Heart left ventricle (tissue), 16 donors: ENCODE measurements at regions not wholly inside any gene's neighbourhood (a gene's known extent, or its start where the extent isn't known, plus 50 kb on each side); places are given as distances from the start of the nearest gene placed in this dataset.

Source experiments
- ATAC-seq, 4 donors: fragments of 200-7000 bp; cut with Tn5 transposase; one replicate each; pipeline ENCODE4 v1.9.1; 2020 to 2022; ENCODE audit warnings: moderate library complexity in 4 of 4, mild to moderate bottlenecking in 3 of 4, moderate number of reproducible peaks in 1 of 4
- DNase-seq, 5 donors: peaks; one replicate each; pipeline ENCODE4 v3.0.0-alpha.2; 2020
- H3K27ac ChIP-seq, 12 donors: fragments of 200-600 bp; sonication (generic) in 4 of 12; one replicate each; pipeline versions ENCODE4 v1.5.0 to v1.8.0; 2016 to 2022; ENCODE audit warnings: mild to moderate bottlenecking in 2 of 12
- H3K27me3 ChIP-seq, 9 donors: fragments of 200-600 bp; sonication (generic) in 2 of 9; one replicate each; pipeline versions ENCODE4 v1.5.1 to v1.8.0; 2016 to 2022; ENCODE audit warnings: mild to moderate bottlenecking in 3 of 9
- H3K36me3 ChIP-seq, 9 donors: fragments of 200-600 bp; sonication (generic) in 2 of 9; one replicate each; pipeline versions ENCODE4 v1.5.0 to v1.8.0; 2018 to 2022; ENCODE audit warnings: mild to moderate bottlenecking in 2 of 9
- H3K4me1 ChIP-seq, 12 donors: fragments of 200-600 bp; sonication (generic) in 4 of 12; one replicate each; pipeline versions ENCODE4 v1.5.0 to v1.8.0; 2016 to 2022; ENCODE audit warnings: mild to moderate bottlenecking in 3 of 12
- H3K4me3 ChIP-seq, 12 donors: fragments of 200-600 bp; sonication (generic) in 4 of 12; one replicate each; pipeline versions ENCODE4 v1.5.0 to v1.8.0; 2017 to 2022; ENCODE audit warnings: mild to moderate bottlenecking in 9 of 12, moderate library complexity in 4 of 12
- H3K9me3 ChIP-seq, 12 donors: fragments of 200-600 bp; sonication (generic) in 4 of 12; one replicate each; pipeline versions ENCODE4 v1.5.0 to v1.8.0; 2016 to 2022; ENCODE audit warnings: mild to moderate bottlenecking in 1 of 12
- POLR2A ChIP-seq, 2 donors: fragments of 450-650 bp; IDR thresholded peaks; one replicate each; pipeline ENCODE4 v1.6.1; 2017; ENCODE audit warnings: antibody characterized with exemption in 2 of 2, mild to moderate bottlenecking in 2 of 2, moderate library complexity in 2 of 2
- WGBS, 4 donors: extraction: QIAGEN DNeasy Blood & Tissue Kit in 2 of 4; methylation state at CpG; one replicate each; pipeline versions ENCODE4 v1.1.5 to v1.1.7; 2013 to 2018; 5-methylcytosine and 5-hydroxymethylcytosine counted together
- intact Hi-C, 10 donors: fragments of 100-400 bp; cut with DNase I; formaldehyde crosslinking; loops; one replicate each; pipeline versions ENCODE4 v1.11.1 to v1.14.2; 2022
- TF ChIP-seq, protein P1 (sequence below), 12 donors: fragments of 200-600 bp; sonication (generic) in 4 of 12; IDR thresholded peaks; one replicate each; pipeline versions ENCODE4 v1.5.0 to v1.8.0; 2018 to 2022; ENCODE audit warnings: antibody characterized with exemption in 12 of 12, mild to moderate bottlenecking in 5 of 12
- donor health status: ischemic (EF 13 %, LVEDD 7.1; RV severe dilation, severe dysfunction).
- donor health status: healthy with polysubstance abuse.
- donor health status: DM: no; HTN: yes; CAD: no.
- donor health status: DM: no; HTN: no; CAD: no.
- donor health status: ischemic (EF 25% LVEDD 6.9; RV normal size, moderate dysfunction).
- donor health status: ischemic (EF 25% LVEDD 5.7; RV mildly dilated, moderate dysfunction).
- donor health status: healthy.
- donor health status: DM: yes; HTN: yes; CAD: no.
- donor health status: ischemic (EF 35%, LVEDD 5.7; RV mildly dilated, moderate dysfunction).
- donor health status: nonischemic (EF 11% LVEDD 7.7; RV severe dilation, severe dysfunction).
- donor health status: DM: yes; HTN: yes; CAD: no.
- donor health status: PGD.
- donor health status: ischemic (EF 29% LVEDD 5.4; RV normal size, mild dysfunction).
- donor health status: nonischemic (EF 23%, LVEDD 6.1; RV moderate dilation, normal function).

- H3K27ac ChIP-seq: no peak overlapping the region
- ATAC-seq: no peak
- intact Hi-C loops: no loop called here
- no peaks in the 10 kb centered on the region for H3K4me1 ChIP-seq
- TF ChIP-seq, protein P1, sequence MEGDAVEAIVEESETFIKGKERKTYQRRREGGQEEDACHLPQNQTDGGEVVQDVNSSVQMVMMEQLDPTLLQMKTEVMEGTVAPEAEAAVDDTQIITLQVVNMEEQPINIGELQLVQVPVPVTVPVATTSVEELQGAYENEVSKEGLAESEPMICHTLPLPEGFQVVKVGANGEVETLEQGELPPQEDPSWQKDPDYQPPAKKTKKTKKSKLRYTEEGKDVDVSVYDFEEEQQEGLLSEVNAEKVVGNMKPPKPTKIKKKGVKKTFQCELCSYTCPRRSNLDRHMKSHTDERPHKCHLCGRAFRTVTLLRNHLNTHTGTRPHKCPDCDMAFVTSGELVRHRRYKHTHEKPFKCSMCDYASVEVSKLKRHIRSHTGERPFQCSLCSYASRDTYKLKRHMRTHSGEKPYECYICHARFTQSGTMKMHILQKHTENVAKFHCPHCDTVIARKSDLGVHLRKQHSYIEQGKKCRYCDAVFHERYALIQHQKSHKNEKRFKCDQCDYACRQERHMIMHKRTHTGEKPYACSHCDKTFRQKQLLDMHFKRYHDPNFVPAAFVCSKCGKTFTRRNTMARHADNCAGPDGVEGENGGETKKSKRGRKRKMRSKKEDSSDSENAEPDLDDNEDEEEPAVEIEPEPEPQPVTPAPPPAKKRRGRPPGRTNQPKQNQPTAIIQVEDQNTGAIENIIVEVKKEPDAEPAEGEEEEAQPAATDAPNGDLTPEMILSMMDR (IDR thresholded peaks at IDR 0.05): no peak
- TF ChIP-seq POLR2A (IDR thresholded peaks at IDR 0.05): no peak
- no peak overlapping the region for H3K4me3 ChIP-seq
- peaks cover 0 to 11% (median 0%) of the 10 kb centered on the region in 12 donors for H3K9me3 ChIP-seq
- WGBS, 4 donors: 73 to 85% (median 82%) methylated on average over 4 of the region's 4 CpGs
- H3K27me3 ChIP-seq: no peaks in the 10 kb centered on the region
- no peaks in the 10 kb centered on the region for H3K36me3 ChIP-seq
- no peak for DNase-seq
These were observed 1109.1 kb downstream of the OTOL1 start for GRCh38 chr3:162605651-162606204.

DNA sequence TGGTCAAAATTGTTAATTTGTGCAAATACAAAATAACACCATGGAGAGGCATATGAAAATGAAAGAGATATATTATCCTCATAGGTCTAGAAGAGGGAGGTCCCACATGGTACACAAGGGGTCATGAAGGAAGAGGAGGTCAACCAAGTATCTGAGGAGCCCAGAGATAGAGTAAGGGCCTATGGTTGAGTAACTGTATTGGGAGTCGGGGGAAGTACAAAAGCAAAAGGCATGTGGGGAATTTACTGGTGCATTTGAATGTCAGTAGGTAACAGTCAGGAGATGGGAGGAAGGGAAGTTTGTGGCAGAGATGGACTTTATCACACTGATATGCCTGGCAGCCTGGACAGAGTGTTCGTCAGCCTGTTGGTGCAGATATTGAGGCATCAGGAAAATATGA, 1113.7 kb downstream of the OTOL1 start:
- H3K36me3 ChIP-seq: no peaks in the 10 kb centered on the region
- 43 to 55% (median 47%) methylated on average over 2 of the region's 2 CpGs for WGBS, 4 donors
- H3K27me3 ChIP-seq: no peaks in the 10 kb centered on the region
- no peaks in the 10 kb centered on the region for H3K4me1 ChIP-seq
- no peaks in the 10 kb centered on the region for H3K9me3 ChIP-seq
- intact Hi-C loops: no loop called here
- H3K27ac ChIP-seq: no peak overlapping the region
- TF ChIP-seq, protein P1 (IDR thresholded peaks at IDR 0.05): no peak
- TF ChIP-seq POLR2A (IDR thresholded peaks at IDR 0.05): no peak
- DNase-seq (no peak), ATAC-seq (no peak)
- no peak overlapping the region for H3K4me3 ChIP-seq

- ATAC-seq (no peak), DNase-seq (no peak)
- Histone ChIP-seq H3K27me3 (no peaks in the 10 kb centered on the region), H3K4me1 (no peaks in the 10 kb centered on the region), H3K9me3 (no peaks in the 10 kb centered on the region), H3K36me3 (no peaks in the 10 kb centered on the region), H3K4me3 (no peak overlapping the region), H3K27ac (no peak overlapping the region)
- intact Hi-C loops: no loop called here
- TF ChIP-seq, protein P1 (IDR thresholded peaks at IDR 0.05): no peak
- no peak for TF ChIP-seq POLR2A (IDR thresholded peaks at IDR 0.05)
- WGBS, 4 donors: 69 to 81% (median 72%) methylated on average over 2 of the region's 2 CpGs
These were observed 1116.4 kb downstream of the OTOL1 start for GRCh38 chr3:162612991-162613390.

DNA sequence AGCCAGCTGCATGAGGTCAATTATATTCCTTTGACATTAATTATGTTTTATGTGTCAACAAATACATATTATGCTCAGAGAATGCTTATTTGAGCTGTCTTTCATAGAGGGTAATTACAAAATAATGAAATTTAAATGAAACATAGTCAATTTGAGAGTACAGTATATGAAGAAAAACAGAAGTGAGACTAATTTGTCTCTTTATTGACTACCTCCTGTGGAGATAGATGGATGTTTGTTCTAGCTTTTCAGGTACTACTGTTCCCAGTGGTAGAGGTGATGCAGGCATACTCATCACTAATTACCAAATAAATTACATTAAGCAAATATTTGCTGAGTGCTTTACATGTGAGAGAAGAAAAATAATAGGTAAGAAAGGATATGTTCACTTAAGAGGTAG, 1129.6 kb downstream of the OTOL1 start:
- Histone ChIP-seq H3K27me3 (no peaks in the 10 kb centered on the region), H3K4me1 (no peaks in the 10 kb centered on the region), H3K36me3 (no peaks in the 10 kb centered on the region), H3K27ac (no peak overlapping the region), H3K9me3 (peaks cover 0 to 15% (median 4%) of the 10 kb centered on the region in 12 donors), H3K4me3 (no peak overlapping the region)
- TF ChIP-seq POLR2A (IDR thresholded peaks at IDR 0.05): no peak
- TF ChIP-seq, protein P1 (IDR thresholded peaks at IDR 0.05): no peak
- intact Hi-C loops: no loop called here
- DNase-seq (no peak), ATAC-seq (no peak)
